GM19240 (cell line): ENCODE measurements at regions not wholly inside any gene's neighbourhood (a gene's known extent, or its start where the extent isn't known, plus 50 kb on each side); places are given as distances from the start of the nearest gene placed in this dataset.

ENCODE experiments used
- DNase-seq: peaks from one replicate; pipeline ENCODE4 v3.0.0; 2011; ENCODE audit warnings: low spot score; ENCODE audit not compliant: insufficient read length

GRCh38 chr13:44321961-44322360 is 51.7 kb upstream of the SERP2 start:
- DNase-seq: no peak

- DNase-seq: no peak
Measured at GRCh38 chr13:44322928-44323327, 50.7 kb upstream of the SERP2 start.

- DNase-seq: no peak
Measured at GRCh38 chr13:44323754-44324153, 49.9 kb upstream of the SERP2 start.
